Suppressor macrophage (primary cell): ENCODE measurements at regions not wholly inside any gene's neighbourhood (a gene's known extent, or its start where the extent isn't known, plus 50 kb on each side); places are given as distances from the start of the nearest gene placed in this dataset.
"Not testable (repeated sequence)": the region's sequence is repeated elsewhere in the genome, so short reads cannot be mapped to it uniquely, and the experiment has no call there.

Experiments
- DNase-seq, 4 experiments: peaks; one replicate each; pipeline ENCODE4 v3.0.0-alpha.2; 2020 to 2022

DNA sequence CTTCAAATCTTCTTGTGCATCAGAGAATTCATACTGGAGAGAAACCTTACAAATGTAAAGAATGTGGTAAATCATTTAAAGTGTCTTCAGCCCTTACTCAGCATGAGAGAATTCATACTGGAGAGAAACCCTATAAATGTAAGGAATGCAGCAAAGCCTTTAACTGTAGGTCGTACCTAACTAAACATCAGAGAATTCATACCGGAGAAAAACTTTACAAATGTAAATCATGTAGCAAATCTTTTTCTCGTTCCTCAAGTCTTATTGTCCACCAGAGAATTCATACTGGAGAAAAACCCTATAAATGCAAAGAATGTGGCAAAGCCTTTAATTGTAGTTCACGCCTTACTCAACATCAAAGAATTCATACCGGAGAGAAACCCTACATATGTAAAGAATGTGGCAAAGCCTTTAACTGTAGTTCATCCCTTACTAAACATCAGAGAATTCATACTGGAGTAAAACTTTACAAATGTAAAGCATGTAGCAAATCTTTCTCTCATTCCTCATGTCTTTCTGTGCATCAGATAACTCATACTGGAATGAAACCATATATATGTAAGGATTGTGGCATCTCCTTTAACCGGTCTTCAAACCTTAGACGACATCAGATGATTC lies 118.5 kb upstream of the ZNF267 start:
- DNase-seq: peak in 1 of 4 experiments; percentile 7

DNA sequence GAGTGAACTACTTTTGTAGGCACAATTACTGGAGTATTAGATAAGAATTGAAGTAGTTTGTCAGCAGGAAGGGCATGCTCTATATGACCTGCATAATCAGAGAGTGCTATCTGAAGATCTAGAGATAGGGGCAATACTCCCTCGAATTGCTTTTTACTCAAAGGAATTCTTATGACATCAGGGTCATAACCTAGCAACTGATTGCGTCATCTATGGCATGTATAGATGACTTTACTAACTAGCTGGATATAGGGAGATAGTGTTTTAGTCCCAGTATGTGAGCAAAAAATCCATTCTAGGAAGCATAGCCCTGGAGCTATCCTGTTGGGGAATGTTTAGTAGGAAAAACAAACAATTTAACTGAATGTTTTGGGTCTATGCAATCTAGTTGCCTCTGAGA lies 109.5 kb upstream of the ZNF267 start:
- DNase-seq: no peak

DNA sequence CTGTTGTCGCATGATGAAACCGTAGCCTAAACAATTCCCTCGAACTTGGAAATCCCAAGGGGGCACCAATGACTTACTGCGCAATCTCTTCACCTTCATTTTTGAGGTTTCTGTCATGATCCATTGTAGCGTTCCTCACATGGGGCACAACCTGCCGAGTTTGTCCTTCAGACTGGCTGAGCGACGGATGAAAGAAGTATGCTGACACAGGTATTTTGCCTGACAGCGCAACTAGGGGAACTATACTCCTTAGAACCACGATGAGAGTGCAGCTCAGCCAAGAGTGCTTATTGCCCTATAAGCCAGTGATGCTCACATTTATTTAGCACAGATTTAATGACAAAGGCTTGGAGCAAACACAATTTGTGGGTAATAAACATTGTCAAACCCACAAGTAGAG lies 106.3 kb upstream of the ZNF267 start:
- no peak for DNase-seq

GRCh38 chr16:31780342-31780741 lies 93.3 kb upstream of the ZNF267 start:
- no peak for DNase-seq

- DNase-seq: no peak
Measured at GRCh38 chr16:31785126-31785525, 88.5 kb upstream of the ZNF267 start.

GRCh38 chr16:31807086-31807485 lies 66.5 kb upstream of the ZNF267 start:
- no peak for DNase-seq

GRCh38 chr16:31810863-31811262 lies 62.7 kb upstream of the ZNF267 start:
- no peak for DNase-seq

DNA sequence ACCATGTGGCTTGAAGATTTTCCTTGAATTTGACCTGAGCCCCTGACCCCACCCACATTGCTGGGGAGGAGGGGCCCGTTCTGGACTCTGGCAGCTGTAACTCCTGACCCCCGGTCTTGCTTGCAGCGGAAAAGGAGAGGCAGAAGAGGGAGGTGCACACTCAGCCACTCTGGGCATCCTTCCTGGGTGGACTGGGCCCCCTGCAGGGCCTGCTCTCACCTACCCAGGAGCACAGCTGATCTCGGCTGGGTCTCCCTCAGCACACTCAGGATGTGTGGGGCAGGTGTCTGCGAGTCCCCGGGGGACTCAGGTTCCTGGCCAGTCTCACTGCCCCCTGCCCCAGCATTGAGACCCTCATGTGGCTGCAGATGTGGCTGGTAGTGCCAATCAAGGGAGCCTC lies 57.5 kb upstream of the ZNF267 start:
- not testable (repeated sequence) for DNase-seq

GRCh38 chr16:31819386-31819785 lies 54.2 kb upstream of the ZNF267 start:
- no peak for DNase-seq

DNA sequence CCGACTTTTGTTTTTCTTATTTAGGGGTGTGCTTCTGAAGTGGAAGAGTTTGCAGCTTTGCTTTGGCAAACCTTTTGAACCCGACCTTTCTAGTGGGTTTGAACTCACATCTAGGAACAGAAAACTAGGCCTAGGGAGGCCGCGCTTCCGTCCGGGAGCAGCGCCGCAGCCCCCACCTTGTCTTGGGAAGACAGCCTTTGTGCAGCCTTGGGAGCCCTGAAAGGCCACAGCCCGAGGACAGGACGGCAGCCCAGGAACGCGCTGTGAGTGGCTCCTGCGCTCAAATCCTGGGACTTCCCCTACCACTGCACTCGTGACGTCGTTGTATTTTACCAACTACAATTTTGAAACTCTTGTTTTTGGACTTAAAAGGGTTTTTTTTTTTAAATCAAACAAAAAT lies 53.7 kb upstream of the ZNF267 start:
- no peak for DNase-seq
